GM19395 (cell line): ENCODE measurements at regions not wholly inside any gene's neighbourhood (a gene's known extent, or its start where the extent isn't known, plus 50 kb on each side); places are given as distances from the start of the nearest gene placed in this dataset.

Experiments used
- ATAC-seq: cut with Tn5 transposase; IDR thresholded peaks from one replicate; pipeline ENCODE4 v1.9.1; 2021; ENCODE audit warnings: mild to moderate bottlenecking, moderate library complexity; ENCODE audit not compliant: unreplicated experiment

DNA sequence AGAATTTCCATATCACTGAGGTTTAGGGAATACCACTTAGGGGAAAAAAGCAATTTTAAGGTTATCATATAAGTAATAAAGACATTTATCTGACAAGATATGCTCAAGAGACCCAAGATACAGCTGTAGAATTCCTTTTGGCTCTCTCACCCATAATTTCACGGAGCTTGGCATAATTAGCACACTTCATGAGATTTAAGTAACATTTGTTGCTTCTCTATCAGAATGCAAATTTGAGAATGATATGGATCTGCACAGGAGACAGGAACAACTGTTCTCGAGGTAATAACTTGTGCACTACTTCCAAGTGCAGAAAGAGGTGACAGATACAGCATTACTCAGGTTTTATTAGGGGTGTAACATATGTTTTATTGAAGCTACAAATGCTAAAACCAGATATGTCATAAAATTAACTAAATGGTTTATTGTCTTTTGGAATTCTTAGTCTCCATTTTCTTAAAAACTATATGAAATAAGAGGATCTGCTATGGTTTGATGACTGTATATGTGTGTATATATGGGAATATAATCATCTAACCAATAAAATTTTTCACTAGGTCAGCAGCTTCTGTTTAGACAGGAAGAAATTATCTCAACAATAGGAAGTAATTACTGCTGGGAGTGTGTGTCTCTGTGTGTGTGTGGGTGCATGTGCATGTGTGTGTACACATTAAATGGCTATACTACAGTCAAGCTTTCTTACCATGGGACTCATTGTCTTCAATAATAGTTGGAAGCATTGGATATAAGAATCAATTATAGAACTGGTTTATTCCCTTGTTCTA lies 401.3 kb downstream of the PCDH17 start:
- no peak for ATAC-seq

DNA sequence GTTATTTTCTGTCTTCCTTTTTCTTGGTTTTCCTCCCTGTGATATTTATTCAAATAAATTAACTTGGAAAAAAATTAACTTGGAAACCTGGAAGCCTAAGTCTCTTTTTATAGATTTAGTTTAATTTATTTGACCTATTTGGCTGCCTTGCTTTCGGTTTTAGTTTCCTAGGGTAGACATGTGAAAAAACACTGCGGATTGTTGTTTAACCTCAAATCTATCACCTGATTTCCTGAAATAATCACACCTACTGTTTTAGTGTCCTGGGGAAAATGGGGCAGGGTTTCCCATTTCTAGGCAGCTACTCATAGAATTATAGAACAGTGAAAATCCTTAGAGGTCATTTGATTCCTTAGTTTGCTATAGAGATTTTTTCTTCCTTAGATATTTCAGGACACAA lies 412.4 kb downstream of the PCDH17 start:
- ATAC-seq: no peak

DNA sequence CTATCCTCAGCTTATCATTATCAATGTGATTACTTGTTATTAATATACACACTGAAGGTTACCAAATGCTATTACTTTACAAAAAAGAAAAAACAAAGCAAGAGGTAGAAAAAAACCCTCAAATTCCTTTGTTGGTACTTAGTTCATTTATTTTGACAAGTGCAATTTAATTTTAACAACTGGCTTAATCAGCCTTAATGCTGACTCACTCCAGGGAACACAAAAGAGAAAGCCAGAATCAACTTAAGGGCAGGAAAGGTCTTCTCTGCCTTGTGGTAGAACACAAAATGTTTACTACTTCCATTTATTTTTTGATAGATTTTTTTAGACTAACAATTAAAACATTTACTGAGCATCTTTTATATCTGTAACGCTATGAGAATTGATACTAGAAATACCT lies 417.1 kb downstream of the PCDH17 start:
- ATAC-seq: no peak

GRCh38 chr13:58051396-58051795 lies 419.9 kb downstream of the PCDH17 start:
- ATAC-seq: no peak

DNA sequence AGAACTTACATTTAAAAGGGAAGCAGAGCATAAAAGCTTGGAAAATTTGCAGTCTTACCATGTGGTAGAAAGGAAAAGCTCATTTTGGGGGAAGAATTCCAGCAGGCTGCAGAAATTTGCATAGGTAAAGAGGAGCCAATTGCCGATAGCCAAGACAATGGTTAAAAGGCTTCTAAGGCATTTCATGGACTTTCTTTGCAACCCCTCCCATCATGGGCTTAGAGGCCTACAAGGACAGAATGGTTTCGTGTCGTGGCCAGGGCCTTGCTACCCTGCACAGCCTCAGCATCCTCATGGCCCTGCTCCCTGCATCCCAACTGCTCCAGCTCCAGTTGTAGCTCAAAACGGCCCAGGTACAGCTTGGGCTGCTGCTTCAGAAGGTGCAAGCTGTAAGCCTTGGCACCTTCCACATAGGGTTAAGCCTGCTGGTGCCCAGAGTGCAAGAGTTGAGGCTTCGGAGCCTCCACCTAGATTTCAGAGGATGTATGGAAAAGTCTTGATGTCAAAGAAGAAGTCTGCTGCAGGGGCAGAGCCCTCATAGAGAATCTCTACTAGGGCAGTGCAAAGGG lies 420.3 kb downstream of the PCDH17 start:
- ATAC-seq: no peak

GRCh38 chr13:58056426-58056825 lies 424.9 kb downstream of the PCDH17 start:
- ATAC-seq: no peak

GRCh38 chr13:58059624-58060023 lies 428.1 kb downstream of the PCDH17 start:
- ATAC-seq: no peak

- no peak for ATAC-seq
Observed at GRCh38 chr13:58080806-58081205, 449.3 kb downstream of the PCDH17 start.

DNA sequence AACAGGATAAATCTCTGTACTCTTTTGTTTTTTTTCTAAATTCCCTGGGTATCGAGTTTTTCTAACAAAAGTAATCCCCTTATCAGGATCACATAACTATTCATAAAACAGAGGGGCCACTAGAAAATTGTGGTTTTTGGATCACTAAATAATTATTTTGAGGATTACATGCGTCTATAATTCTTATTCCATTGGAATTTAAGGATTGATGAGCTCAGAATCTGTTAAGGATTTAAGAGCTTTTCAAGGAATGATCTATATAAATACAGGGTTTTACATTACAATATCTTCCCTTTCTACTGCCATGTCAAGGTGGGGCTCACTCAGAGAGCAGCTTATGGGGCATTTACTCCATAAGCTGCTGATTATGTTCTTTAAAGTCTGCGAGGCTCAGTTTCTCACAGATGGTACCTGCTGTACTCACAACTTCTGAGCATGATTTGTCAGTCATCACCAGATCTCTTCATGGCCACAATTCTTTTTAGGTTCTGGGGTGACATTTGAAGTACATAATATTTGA lies 449.8 kb downstream of the PCDH17 start:
- ATAC-seq: no peak

- no peak for ATAC-seq
Observed at GRCh38 chr13:58083064-58083463, 451.5 kb downstream of the PCDH17 start.

- no peak for ATAC-seq
Observed at GRCh38 chr13:58085274-58085673, 453.7 kb downstream of the PCDH17 start.

DNA sequence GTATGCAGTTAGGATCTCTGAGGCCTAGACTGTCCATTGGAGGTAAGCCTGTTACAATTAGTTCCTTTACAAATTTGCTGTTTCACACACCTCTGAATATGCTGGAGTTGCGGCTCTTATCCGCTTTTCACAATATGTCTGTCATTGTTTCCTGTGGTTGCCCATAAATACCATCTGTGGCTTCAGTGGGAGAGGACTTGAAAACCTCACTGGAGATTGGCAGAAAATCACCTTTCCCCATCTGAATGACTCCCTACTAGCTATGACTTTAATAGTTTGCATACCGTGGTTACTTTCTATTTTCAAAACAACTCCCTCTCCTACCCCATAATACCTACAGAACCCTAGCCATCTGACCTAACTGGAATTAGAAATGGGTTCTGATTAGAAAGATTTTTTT lies 454.3 kb downstream of the PCDH17 start:
- no peak for ATAC-seq

DNA sequence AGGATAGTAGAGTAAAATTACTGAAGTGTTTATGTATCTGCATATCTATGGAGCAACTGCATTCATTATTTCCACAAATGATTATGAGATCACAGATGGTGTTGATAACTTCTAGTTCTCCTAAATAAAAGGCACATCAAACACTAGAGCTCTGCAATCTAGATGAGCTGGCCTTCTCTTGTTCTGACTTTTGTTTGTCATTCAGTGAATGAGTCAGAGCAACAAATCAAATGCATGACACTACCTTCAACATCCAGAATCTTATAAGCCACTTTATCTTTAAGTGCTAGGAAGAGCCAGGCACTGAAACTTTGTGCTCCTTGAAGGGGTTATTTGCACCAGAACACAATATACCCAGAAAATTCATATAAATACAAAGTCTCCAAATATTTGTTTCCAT lies 456.0 kb downstream of the PCDH17 start:
- no peak for ATAC-seq

DNA sequence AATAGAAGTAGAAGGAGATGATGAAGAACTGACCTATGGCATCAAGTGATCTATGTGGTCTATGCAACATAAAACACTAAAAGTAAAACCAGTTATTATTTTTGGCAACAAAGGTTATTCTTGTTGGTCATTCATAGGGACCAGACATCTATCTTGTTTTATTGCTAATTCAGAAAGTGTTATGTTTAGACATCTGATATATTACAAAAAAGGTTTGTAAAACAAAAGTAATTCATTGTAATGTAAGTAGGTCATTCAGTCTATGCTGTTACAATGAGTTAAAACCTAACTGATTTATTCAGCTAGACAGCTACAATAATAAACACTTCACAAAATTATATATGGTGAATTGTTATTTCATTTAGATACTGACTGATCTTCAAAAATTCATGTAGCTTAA lies 461.9 kb downstream of the PCDH17 start:
- no peak for ATAC-seq

- no peak for ATAC-seq
Observed at GRCh38 chr13:58097831-58098230, 466.3 kb downstream of the PCDH17 start.

DNA sequence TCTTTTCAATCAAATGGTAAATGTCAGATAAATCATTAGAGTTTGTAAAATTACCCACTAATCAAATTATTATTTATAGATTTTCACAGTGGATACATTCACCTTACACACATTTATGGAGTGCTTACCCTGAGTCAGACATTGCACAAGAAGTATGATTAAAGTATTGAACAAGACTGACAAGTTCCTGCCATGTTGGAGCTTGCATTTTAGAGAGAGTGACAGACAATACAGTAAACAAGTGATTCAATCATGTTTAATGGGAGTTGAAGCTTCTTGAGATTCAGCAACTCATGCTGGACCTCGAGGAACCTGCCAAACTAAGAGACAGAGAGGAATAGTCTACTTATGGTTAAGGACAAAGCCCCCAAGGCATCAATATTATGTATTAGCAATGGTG lies 487.8 kb downstream of the PCDH17 start:
- ATAC-seq: no peak

DNA sequence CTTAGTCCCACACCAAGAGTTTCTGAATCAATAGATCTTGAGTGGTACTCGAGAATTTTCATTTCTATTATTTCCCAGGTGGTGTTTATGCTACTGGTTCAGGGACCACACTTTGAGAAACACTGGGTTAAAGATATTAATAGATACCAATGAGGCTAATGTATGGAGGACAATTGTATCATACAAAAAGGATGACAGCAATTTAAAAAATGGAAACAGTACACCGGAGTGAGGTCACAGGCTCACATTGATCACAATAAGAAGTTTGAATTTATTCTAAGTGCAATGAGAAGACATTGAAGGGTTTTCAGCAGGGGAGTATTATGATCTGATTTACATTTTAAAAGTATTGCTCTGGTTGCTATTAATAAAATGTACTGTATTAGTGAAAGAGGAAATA lies 488.3 kb downstream of the PCDH17 start:
- no peak for ATAC-seq

GRCh38 chr13:58126496-58126895 lies 495.0 kb downstream of the PCDH17 start:
- ATAC-seq: no peak

- ATAC-seq: no peak
Observed at GRCh38 chr13:58134012-58134411, 502.5 kb downstream of the PCDH17 start.

GRCh38 chr13:58134525-58134924 lies 503.0 kb downstream of the PCDH17 start:
- ATAC-seq: no peak

DNA sequence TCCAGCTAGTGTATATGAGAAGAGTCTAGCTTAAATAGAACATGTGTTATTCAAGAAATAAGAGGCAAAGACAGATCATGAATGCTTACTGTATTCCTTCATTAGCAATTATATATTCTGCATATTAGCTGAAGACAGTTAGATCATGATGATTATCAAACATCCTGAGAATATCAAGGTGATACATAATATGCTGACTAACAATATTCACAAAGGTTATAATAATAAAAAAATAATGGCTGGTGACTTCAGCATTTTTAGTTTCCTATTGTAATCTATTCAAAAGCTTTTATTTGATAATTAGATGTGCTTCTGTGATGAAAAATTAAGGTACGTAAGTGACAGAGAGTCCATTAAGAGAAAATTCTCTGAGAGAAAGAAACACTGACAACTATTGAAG lies 511.4 kb downstream of the PCDH17 start:
- no peak for ATAC-seq

- ATAC-seq: no peak
Observed at GRCh38 chr13:58144616-58145015, 513.1 kb downstream of the PCDH17 start.

DNA sequence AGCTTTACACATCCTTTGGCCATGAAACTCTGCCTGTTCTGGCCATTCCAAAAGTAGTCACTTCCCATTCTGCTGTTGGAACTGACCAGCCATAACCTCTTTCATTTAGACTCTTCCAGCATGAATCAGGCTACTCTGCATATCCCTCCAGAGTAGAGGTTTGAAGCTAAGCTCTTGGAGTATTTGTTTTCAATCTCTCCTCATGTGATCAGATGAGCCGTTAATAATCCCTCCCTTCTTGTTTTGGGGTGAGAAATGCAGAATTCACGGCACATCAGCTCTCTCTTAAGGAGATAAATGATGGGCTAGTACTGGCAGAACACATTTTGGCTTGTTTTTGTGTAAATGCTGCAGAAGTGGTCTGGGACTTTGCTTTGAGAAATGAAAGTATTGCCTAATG lies 519.9 kb downstream of the PCDH17 start:
- no peak for ATAC-seq
